NCI-H2171 treated with DMSO at 0.1 percent for 48 hours (cell line): ENCODE measurements at regions not wholly inside any gene's neighbourhood (a gene's known extent, or its start where the extent isn't known, plus 50 kb on each side); places are given as distances from the start of the nearest gene placed in this dataset.

Experiments
- DNase-seq: peaks from one replicate; lab custom pipeline; 2025; lab: John Stamatoyannopoulos, UW

GRCh38 chr16:13727943-13728342 lies 192.0 kb upstream of the ERCC4 start:
- no peak for DNase-seq

- DNase-seq: peak; percentile 46
These were observed 186.4 kb upstream of the ERCC4 start for GRCh38 chr16:13733561-13733960.

GRCh38 chr16:13739621-13740373 lies 180.2 kb upstream of the ERCC4 start:
- DNase-seq: peak; percentile 51

- no peak for DNase-seq
These were observed 177.0 kb upstream of the ERCC4 start for GRCh38 chr16:13742928-13743327.

GRCh38 chr16:13743571-13743970 lies 176.4 kb upstream of the ERCC4 start:
- no peak for DNase-seq

- DNase-seq: no peak
These were observed 163.4 kb upstream of the ERCC4 start for GRCh38 chr16:13756411-13757140.

GRCh38 chr16:13766334-13766733 lies 153.6 kb upstream of the ERCC4 start:
- no peak for DNase-seq

- peak; percentile 51 for DNase-seq
These were observed 152.7 kb upstream of the ERCC4 start for GRCh38 chr16:13767215-13767614.

- no peak for DNase-seq
These were observed 151.5 kb upstream of the ERCC4 start for GRCh38 chr16:13768471-13768870.

- no peak for DNase-seq
These were observed 149.5 kb upstream of the ERCC4 start for GRCh38 chr16:13770436-13770835.

- no peak for DNase-seq
These were observed 147.2 kb upstream of the ERCC4 start for GRCh38 chr16:13772782-13773181.

- no peak for DNase-seq
These were observed 140.3 kb upstream of the ERCC4 start for GRCh38 chr16:13779676-13780075.

GRCh38 chr16:13780406-13781168 lies 139.4 kb upstream of the ERCC4 start:
- DNase-seq: peak; percentile 16

- DNase-seq: no peak
These were observed 138.8 kb upstream of the ERCC4 start for GRCh38 chr16:13781169-13781564.

GRCh38 chr16:13781575-13782338 lies 138.2 kb upstream of the ERCC4 start:
- DNase-seq: no peak

- DNase-seq: no peak
These were observed 128.9 kb upstream of the ERCC4 start for GRCh38 chr16:13791095-13791494.

- DNase-seq: peak; percentile 42
These were observed 126.0 kb upstream of the ERCC4 start for GRCh38 chr16:13793841-13794409.

GRCh38 chr16:13795131-13795530 lies 124.8 kb upstream of the ERCC4 start:
- DNase-seq: no peak

GRCh38 chr16:13797718-13798117 lies 122.2 kb upstream of the ERCC4 start:
- DNase-seq: no peak

GRCh38 chr16:13798211-13798610 lies 121.7 kb upstream of the ERCC4 start:
- no peak for DNase-seq

GRCh38 chr16:13803974-13804373 lies 116.0 kb upstream of the ERCC4 start:
- DNase-seq: no peak

GRCh38 chr16:13805951-13806350 lies 114.0 kb upstream of the ERCC4 start:
- no peak for DNase-seq
